ENCODE measurements at regions not wholly inside any gene's neighbourhood (a gene's known extent, or its start where the extent isn't known, plus 50 kb on each side); places are given as distances from the start of the nearest gene placed in this dataset.

GRCh38 chr13:107374038-107374437, 806.1 kb upstream of the ARGLU1 start:
- Mint-ChIP-seq H3K27me3 (no peaks in the 10 kb centered on the region), H3K4me3 (no peak overlapping the region), H3K9me3 (no peaks in the 10 kb centered on the region), H3K36me3 (ENCODE audit: low read depth) (no peaks in the 10 kb centered on the region), H3K4me1 (ENCODE audit: low read depth) (no peaks in the 10 kb centered on the region), H3K27ac (no peak overlapping the region)
- intact Hi-C loops (cut with micrococcal nuclease), result no loop called here

DNA sequence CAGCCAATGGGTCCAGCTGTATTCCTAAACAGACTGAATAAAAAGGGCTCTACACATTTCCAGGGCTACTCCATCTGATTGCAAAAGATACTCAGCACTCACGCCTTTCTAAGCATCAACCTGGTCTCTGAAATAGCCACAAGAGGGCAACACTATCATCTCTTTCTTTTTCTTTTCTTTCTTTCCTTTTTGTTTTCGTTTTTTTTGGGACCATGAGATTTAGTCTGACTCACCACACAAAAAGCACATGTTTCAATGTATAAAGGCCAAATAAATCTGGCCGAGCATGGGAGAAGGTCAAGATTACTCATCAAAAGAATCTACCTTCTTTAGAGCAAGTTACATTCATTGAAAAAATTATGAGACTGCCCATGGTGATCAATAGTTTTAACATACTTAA, 805.6 kb upstream of the ARGLU1 start:
- H3K4me3 Mint-ChIP-seq, result no peak overlapping the region
- no peak overlapping the region for H3K27ac Mint-ChIP-seq
- no peaks in the 10 kb centered on the region for H3K36me3 Mint-ChIP-seq (ENCODE audit: low read depth)
- no peaks in the 10 kb centered on the region for H3K9me3 Mint-ChIP-seq
- no peaks in the 10 kb centered on the region for H3K4me1 Mint-ChIP-seq (ENCODE audit: low read depth)
- intact Hi-C loops (cut with micrococcal nuclease), result no loop called here
- no peaks in the 10 kb centered on the region for H3K27me3 Mint-ChIP-seq

DNA sequence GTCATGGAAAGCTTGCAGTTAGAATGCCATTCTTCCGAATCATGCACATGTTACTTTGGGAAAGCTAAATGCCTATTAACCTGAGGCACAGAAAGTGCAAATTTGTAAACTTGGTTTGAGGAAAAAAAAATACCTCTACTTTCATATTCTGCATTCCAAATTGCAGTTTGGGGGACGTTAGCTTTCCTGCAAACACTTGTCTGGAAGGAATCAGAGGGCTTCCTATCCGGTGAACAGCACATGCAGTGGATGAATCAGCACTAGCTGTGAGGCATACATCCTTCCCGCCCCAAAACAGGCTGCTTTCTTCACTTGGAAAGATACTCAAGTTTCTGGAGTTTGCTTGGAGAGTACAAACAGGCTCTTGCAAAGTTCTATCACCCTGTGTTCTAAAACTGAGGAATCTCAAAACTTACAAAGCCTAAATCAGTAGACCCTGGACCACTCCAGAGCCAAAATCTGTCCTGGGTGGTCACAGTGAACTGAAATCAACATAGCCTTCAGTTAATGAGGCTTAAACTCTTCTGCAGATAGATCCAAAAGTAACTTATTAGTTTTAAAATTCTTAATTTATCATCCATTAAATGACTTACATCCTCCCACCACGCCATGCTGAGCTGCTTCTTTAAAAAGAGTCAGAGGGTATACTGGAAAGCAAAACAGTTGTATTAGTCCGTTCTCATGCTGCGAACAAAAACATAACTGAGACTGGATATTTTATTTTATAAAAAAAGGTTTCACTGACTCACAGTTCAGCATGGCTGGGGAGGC, 802.3 kb upstream of the ARGLU1 start:
- no peak overlapping the region for H3K27ac Mint-ChIP-seq
- H3K4me3 Mint-ChIP-seq, result no peak overlapping the region
- H3K4me1 Mint-ChIP-seq (ENCODE audit: low read depth), result no peaks in the 10 kb centered on the region
- H3K27me3 Mint-ChIP-seq, result no peaks in the 10 kb centered on the region
- intact Hi-C loops (cut with micrococcal nuclease), result no loop called here
- no peaks in the 10 kb centered on the region for H3K36me3 Mint-ChIP-seq (ENCODE audit: low read depth)
- no peaks in the 10 kb centered on the region for H3K9me3 Mint-ChIP-seq

DNA sequence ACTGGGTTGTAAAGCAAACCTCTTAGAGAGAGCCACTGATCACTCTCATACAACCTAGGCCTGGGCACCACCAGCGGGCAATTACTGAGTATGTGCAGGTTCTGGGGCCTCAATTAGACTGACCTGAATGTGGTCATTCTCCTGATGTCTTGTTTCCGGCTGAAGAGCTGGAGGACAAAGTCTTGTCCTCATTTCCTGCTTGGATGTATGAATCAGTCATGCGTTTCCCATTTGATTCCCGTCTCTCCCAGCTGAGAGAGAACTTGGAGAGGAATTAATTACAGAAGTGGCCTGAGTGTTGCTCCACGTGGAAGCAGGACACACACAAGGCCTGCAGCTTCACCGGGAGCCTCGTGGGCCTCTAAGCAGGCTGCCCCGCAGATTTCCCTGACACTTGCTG, 799.3 kb upstream of the ARGLU1 start:
- no peaks in the 10 kb centered on the region for H3K4me1 Mint-ChIP-seq (ENCODE audit: low read depth)
- H3K4me3 Mint-ChIP-seq, result no peak overlapping the region
- no peaks in the 10 kb centered on the region for H3K9me3 Mint-ChIP-seq
- H3K36me3 Mint-ChIP-seq (ENCODE audit: low read depth), result no peaks in the 10 kb centered on the region
- H3K27me3 Mint-ChIP-seq, result no peaks in the 10 kb centered on the region
- H3K27ac Mint-ChIP-seq, result no peak overlapping the region
- intact Hi-C loops (cut with micrococcal nuclease), result no loop called here

DNA sequence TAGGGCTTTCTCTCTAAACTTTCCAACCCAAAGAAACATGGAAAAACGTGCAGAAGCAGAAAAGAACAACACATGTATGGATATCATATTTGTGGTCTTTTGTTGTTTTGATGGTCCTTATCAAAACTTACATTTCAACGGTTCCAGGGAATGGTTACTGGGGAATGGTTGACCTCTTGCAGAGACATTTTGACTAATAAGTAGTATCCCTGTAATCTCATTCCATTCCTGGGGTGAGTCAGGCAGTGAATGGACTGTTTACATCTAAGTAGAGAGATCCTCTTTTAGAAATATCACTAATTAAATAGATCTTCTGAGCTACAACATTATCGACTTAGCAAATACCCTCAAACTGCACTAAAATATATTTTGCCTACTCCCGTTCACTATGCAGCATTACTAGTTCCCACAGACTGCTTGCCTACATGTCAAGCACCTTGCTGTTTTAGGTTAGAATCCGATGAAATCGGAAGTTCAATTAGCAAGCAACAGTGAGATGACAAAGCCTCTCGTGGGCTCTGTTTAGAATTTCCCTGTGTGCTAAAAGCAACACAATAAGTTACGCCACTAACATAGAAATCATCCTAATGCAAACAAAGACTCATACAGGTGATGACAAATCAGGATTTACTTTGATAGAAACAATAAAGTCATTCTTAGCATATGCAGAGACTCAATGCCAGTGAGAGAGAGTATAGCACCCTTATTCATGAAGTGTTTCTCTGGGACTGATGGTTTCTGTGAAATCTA, 797.7 kb upstream of the ARGLU1 start:
- intact Hi-C loops (cut with micrococcal nuclease), result no loop called here
- H3K4me3 Mint-ChIP-seq, result no peak overlapping the region
- no peaks in the 10 kb centered on the region for H3K27me3 Mint-ChIP-seq
- H3K36me3 Mint-ChIP-seq (ENCODE audit: low read depth), result no peaks in the 10 kb centered on the region
- no peaks in the 10 kb centered on the region for H3K4me1 Mint-ChIP-seq (ENCODE audit: low read depth)
- H3K27ac Mint-ChIP-seq, result no peak overlapping the region
- no peaks in the 10 kb centered on the region for H3K9me3 Mint-ChIP-seq

GRCh38 chr13:107364658-107365057, 796.7 kb upstream of the ARGLU1 start:
- intact Hi-C loops (cut with micrococcal nuclease), result no loop called here
- no peaks in the 10 kb centered on the region for H3K9me3 Mint-ChIP-seq
- no peaks in the 10 kb centered on the region for H3K4me1 Mint-ChIP-seq (ENCODE audit: low read depth)
- H3K4me3 Mint-ChIP-seq, result no peak overlapping the region
- H3K36me3 Mint-ChIP-seq (ENCODE audit: low read depth), result no peaks in the 10 kb centered on the region
- H3K27me3 Mint-ChIP-seq, result no peaks in the 10 kb centered on the region
- H3K27ac Mint-ChIP-seq, result no peak overlapping the region

DNA sequence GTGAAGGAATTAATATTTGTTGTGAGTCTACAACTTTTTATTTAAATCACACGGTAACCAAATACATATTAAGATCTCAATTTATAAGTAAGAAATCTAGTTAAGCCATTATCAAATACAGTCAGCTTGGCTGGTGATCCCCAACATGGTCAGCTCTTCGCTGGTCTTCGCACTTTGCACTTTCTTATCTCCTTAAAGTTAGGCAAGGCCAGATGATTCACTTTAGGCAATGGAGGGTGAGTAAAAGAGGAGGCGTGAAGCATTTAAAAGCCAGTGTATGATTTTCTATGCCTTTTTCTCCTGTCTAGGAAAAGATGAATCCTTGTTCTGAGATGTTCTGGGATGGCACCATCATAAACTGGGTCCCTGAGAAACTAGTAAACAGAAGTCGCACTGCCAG, 793.7 kb upstream of the ARGLU1 start:
- H3K4me3 Mint-ChIP-seq, result no peak overlapping the region
- H3K27ac Mint-ChIP-seq, result no peak overlapping the region
- peaks cover 6% of the 10 kb centered on the region for H3K9me3 Mint-ChIP-seq
- H3K36me3 Mint-ChIP-seq (ENCODE audit: low read depth), result no peaks in the 10 kb centered on the region
- intact Hi-C loops (cut with micrococcal nuclease), result no loop called here
- no peaks in the 10 kb centered on the region for H3K4me1 Mint-ChIP-seq (ENCODE audit: low read depth)
- H3K27me3 Mint-ChIP-seq, result no peaks in the 10 kb centered on the region

GRCh38 chr13:107360010-107360409, 792.1 kb upstream of the ARGLU1 start:
- intact Hi-C loops (cut with micrococcal nuclease), result no loop called here
- peaks cover 7% of the 10 kb centered on the region for H3K9me3 Mint-ChIP-seq
- H3K4me1 Mint-ChIP-seq (ENCODE audit: low read depth), result no peaks in the 10 kb centered on the region
- H3K36me3 Mint-ChIP-seq (ENCODE audit: low read depth), result no peaks in the 10 kb centered on the region
- H3K27me3 Mint-ChIP-seq, result no peaks in the 10 kb centered on the region
- no peak overlapping the region for H3K4me3 Mint-ChIP-seq
- H3K27ac Mint-ChIP-seq, result no peak overlapping the region

GRCh38 chr13:107358866-107359265, 790.9 kb upstream of the ARGLU1 start:
- Mint-ChIP-seq H3K36me3 (ENCODE audit: low read depth) (no peaks in the 10 kb centered on the region), H3K4me1 (ENCODE audit: low read depth) (no peaks in the 10 kb centered on the region), H3K27me3 (no peaks in the 10 kb centered on the region), H3K4me3 (no peak overlapping the region), H3K9me3 (peaks cover 7% of the 10 kb centered on the region), H3K27ac (no peak overlapping the region)
- intact Hi-C loops (cut with micrococcal nuclease), result no loop called here

GRCh38 chr13:107351305-107351704, 783.4 kb upstream of the ARGLU1 start:
- no peak overlapping the region for H3K4me3 Mint-ChIP-seq
- no peak overlapping the region for H3K27ac Mint-ChIP-seq
- no peaks in the 10 kb centered on the region for H3K9me3 Mint-ChIP-seq
- intact Hi-C loops (cut with micrococcal nuclease), result no loop called here
- H3K27me3 Mint-ChIP-seq, result no peaks in the 10 kb centered on the region
- H3K36me3 Mint-ChIP-seq (ENCODE audit: low read depth), result no peaks in the 10 kb centered on the region
- H3K4me1 Mint-ChIP-seq (ENCODE audit: low read depth), result no peaks in the 10 kb centered on the region

GRCh38 chr13:107348925-107349324, 781.0 kb upstream of the ARGLU1 start:
- Mint-ChIP-seq H3K9me3 (peaks cover under 1% of the 10 kb centered on the region), H3K27me3 (no peaks in the 10 kb centered on the region), H3K4me3 (no peak overlapping the region), H3K27ac (no peak overlapping the region), H3K4me1 (ENCODE audit: low read depth) (no peaks in the 10 kb centered on the region), H3K36me3 (ENCODE audit: low read depth) (no peaks in the 10 kb centered on the region)
- intact Hi-C loops (cut with micrococcal nuclease), result no loop called here

DNA sequence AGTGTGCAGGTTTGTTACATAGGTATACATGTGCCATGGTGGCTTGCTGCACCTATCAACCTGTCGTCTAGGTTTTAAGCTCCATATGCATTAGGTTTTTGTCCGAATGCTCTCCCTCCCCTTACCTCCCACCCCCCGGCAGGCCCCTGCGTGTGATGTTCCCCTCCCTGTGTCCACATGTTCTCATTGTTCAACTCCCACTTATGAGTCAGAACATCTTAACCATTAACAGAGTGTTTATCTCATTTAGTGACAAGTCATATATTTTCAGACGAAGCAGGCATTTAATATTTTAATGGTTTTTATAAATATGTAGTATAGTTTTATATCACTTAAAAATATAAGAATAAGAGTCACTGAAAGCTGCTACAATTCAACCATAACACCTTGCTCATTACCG, 780.5 kb upstream of the ARGLU1 start:
- intact Hi-C loops (cut with micrococcal nuclease), result no loop called here
- H3K36me3 Mint-ChIP-seq (ENCODE audit: low read depth), result no peaks in the 10 kb centered on the region

GRCh38 chr13:107347641-107348369, 779.9 kb upstream of the ARGLU1 start:
- H3K27me3 Mint-ChIP-seq, result no peaks in the 10 kb centered on the region
- intact Hi-C loops (cut with micrococcal nuclease), result no loop called here
- H3K4me3 Mint-ChIP-seq, result no peak overlapping the region

More for the DNA sequence above, 780.5 kb upstream of the ARGLU1 start:
- Mint-ChIP-seq H3K4me1 (ENCODE audit: low read depth) (no peaks in the 10 kb centered on the region), H3K4me3 (no peak overlapping the region), H3K27me3 (no peaks in the 10 kb centered on the region), H3K9me3 (peaks cover 5% of the 10 kb centered on the region), H3K27ac (no peak overlapping the region)

DNA sequence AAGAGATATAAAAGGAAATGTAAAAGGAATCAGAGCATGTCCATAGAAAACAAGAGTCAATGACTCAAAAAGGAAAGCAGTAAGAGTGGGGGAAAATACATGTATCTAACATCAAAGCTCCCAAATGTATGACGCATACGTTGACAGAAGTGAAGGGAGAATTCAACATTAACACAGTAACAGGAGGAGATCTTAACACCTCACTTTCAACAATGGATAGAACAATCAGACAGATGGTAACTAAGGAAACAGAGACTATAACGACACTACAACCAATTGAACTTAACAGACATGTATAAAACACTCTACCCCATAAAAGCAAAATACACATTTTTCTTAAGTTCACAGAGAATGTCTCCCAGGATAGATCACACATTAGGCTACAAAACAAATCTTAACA, 774.8 kb upstream of the ARGLU1 start:
- Mint-ChIP-seq H3K4me1 (ENCODE audit: low read depth) (no peaks in the 10 kb centered on the region), H3K27ac (no peak overlapping the region), H3K9me3 (peaks cover 19% of the 10 kb centered on the region), H3K27me3 (no peaks in the 10 kb centered on the region), H3K36me3 (ENCODE audit: low read depth) (no peaks in the 10 kb centered on the region), H3K4me3 (no peak overlapping the region)
- intact Hi-C loops (cut with micrococcal nuclease), result no loop called here

More at GRCh38 chr13:107347641-107348369, 779.9 kb upstream of the ARGLU1 start:
- no peaks in the 10 kb centered on the region for H3K4me1 Mint-ChIP-seq (ENCODE audit: low read depth)
- H3K9me3 Mint-ChIP-seq, result peaks cover 12% of the 10 kb centered on the region
- H3K27ac Mint-ChIP-seq, result no peak overlapping the region
- no peaks in the 10 kb centered on the region for H3K36me3 Mint-ChIP-seq (ENCODE audit: low read depth)

All from dendritic cell treated with granulocyte-macrophage colony-stimulating factor and Interleukin-4, amounts not matched to agents 40 ng/mL and 50 ng/mL, for 4 days (primary cell).